ENCODE measurements at regions not wholly inside any gene's neighbourhood (a gene's known extent, or its start where the extent isn't known, plus 50 kb on each side); places are given as distances from the start of the nearest gene placed in this dataset.

DNA sequence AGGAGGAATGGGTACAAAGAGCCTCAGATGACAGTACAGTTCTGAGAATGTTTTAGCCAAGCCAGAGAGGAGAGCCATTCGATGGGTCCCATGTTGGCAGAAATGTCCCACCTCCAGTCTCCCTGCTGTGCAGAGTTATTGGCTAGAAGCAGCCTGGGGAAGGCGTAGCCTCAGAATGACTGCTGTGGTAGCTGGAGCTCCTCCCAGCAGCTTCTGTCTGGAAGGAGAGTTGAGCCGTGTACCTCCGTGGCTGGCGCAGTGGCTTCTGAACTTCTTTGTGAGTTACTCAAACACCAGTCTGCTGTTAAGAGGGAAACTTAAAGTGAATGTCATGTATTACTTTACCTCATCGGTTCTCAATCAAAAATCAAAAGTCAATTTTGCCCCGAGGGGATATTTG lies 193.3 kb upstream of the SNX2 start:
- TF ChIP-seq, protein P1, sequence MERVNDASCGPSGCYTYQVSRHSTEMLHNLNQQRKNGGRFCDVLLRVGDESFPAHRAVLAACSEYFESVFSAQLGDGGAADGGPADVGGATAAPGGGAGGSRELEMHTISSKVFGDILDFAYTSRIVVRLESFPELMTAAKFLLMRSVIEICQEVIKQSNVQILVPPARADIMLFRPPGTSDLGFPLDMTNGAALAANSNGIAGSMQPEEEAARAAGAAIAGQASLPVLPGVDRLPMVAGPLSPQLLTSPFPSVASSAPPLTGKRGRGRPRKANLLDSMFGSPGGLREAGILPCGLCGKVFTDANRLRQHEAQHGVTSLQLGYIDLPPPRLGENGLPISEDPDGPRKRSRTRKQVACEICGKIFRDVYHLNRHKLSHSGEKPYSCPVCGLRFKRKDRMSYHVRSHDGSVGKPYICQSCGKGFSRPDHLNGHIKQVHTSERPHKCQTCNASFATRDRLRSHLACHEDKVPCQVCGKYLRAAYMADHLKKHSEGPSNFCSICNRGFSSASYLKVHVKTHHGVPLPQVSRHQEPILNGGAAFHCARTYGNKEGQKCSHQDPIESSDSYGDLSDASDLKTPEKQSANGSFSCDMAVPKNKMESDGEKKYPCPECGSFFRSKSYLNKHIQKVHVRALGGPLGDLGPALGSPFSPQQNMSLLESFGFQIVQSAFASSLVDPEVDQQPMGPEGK (CRISPR knock-in tag; IDR thresholded peaks at IDR 0.05; ENCODE audit: borderline replicate concordance) = no peak
- no peak for TF ChIP-seq ESRRG (CRISPR knock-in tag; IDR thresholded peaks at IDR 0.05)
- TF ChIP-seq, protein P2, sequence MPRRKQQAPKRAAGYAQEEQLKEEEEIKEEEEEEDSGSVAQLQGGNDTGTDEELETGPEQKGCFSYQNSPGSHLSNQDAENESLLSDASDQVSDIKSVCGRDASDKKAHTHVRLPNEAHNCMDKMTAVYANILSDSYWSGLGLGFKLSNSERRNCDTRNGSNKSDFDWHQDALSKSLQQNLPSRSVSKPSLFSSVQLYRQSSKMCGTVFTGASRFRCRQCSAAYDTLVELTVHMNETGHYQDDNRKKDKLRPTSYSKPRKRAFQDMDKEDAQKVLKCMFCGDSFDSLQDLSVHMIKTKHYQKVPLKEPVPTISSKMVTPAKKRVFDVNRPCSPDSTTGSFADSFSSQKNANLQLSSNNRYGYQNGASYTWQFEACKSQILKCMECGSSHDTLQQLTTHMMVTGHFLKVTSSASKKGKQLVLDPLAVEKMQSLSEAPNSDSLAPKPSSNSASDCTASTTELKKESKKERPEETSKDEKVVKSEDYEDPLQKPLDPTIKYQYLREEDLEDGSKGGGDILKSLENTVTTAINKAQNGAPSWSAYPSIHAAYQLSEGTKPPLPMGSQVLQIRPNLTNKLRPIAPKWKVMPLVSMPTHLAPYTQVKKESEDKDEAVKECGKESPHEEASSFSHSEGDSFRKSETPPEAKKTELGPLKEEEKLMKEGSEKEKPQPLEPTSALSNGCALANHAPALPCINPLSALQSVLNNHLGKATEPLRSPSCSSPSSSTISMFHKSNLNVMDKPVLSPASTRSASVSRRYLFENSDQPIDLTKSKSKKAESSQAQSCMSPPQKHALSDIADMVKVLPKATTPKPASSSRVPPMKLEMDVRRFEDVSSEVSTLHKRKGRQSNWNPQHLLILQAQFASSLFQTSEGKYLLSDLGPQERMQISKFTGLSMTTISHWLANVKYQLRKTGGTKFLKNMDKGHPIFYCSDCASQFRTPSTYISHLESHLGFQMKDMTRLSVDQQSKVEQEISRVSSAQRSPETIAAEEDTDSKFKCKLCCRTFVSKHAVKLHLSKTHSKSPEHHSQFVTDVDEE (CRISPR knock-in tag; IDR thresholded peaks at IDR 0.05) = no peak
- no peak for TF ChIP-seq PPARA (CRISPR knock-in tag; IDR thresholded peaks at IDR 0.05; ENCODE audit: borderline replicate concordance)
- TF ChIP-seq ZFP3 (CRISPR knock-in tag; IDR thresholded peaks at IDR 0.05) = no peak
- no peak for TF ChIP-seq ZNF565 (CRISPR knock-in tag; conservative IDR thresholded peaks at IDR 0.05; ENCODE audit: low read depth)
- no peak for TF ChIP-seq RARB (CRISPR knock-in tag; IDR thresholded peaks at IDR 0.05)
